ENCODE measurements at regions not wholly inside any gene's neighbourhood (a gene's known extent, or its start where the extent isn't known, plus 50 kb on each side); places are given as distances from the start of the nearest gene placed in this dataset.
"Not testable (repeated sequence)": the region's sequence is repeated elsewhere in the genome, so short reads cannot be mapped to it uniquely, and the experiment has no call there.

DNA sequence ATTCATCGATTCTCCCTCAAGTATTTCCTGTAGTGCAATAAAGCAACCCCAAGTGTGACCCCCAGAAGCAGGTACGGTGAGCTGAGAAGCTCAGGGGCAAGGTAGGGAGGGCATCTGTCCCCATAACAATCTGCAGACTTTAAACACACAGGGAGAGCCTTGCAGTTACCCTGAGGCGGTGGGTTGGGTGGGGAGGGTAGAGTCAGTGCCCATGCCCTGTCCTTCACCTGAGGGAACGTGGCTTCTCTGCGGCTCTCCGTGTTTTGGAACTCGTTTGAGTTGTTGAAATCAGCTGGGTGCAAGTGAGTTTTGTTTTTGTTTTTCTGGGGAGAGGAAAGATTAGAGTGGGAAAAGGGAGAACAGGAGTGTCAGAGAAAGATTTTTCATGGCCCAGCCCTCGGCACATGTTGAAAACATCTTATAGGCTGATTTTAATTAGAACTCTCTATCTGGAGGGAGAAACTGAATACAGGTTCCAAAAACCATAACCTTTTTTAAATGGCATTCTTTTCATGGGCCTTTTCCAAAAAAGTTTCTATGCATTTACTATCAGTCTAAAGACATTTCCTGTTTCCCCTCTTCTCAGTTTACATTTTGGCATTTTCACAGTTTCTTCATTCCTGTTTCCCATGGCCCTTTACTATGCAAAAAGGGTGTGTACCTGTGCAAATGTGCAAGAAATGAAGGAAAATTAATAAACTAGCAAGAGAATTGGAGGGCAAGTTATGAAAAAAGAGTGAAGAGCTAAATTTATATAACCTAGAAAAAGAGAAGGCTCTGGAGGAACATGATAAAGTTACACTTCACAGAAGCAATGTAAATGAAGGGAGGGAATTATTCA lies 266.5 kb upstream of the VLDLR start:
- DNase-seq (ENCODE audit: low spot score) = no peak

GRCh38 chr9:2355697-2355983 lies 265.9 kb upstream of the VLDLR start:
- DNase-seq (ENCODE audit: low spot score) = no peak

DNA sequence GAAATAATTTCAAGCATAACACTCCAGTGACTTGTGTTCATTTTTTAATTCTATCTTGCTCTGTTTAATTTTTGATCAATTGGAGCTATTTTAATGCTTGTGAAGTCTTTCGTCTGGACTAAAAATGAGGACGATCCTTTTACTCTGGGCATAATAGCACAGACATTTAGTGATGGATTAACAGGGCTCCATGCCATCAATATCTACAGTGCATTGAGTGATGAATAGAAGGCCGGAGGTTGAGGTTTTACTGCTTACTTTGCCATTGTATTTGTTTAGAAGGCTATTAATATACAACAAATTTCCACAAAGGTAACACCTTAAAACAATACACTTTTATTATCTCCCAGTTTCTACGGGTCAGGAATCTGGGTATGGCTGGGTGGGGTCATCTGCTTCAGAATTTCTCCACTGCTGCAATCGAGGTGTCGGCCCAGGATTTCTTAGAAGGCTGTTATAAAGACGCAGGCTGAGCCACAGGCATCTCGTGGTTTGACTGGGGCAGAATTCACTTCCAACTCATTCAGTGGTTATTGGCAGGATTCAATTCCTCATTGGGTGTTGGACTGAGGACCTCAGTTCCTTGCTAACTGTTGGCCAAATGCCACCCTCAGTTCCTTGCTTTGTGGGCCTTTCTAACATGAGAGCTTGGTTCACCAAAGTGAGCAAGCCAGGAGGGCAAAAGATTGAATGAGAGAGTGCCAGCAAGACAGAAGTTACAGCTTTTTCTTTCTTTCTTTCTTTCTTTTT lies 265.4 kb upstream of the VLDLR start:
- DNase-seq (ENCODE audit: low spot score) = no peak

DNA sequence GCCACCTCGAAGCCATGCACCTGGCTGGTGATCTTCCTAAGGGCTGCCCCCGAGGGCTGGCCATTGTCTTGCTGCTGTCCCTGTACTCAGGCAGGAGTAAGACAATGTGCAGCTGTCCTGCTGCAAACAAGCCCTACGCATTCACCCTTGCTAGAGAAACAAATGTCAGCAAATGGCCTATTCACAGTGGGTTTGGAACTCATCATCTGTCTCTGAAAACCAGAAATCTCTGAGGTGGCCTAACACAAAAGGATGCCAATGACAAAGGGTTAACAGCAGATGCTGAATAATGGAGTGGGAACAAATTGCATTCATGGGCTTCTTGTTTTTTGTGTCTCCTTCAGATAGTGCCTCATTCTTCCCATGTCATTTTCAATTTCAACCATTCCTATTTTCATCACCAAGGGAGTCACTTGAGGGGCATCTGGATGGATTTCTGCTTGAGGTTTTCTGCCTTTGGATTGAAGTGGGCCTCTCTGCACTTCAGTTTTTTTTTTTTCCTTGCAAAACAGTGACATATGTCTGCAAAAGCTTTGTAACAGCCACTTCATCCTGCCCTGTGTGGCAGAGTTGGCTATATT lies 261.6 kb upstream of the VLDLR start:
- no peak for DNase-seq (ENCODE audit: low spot score)

DNA sequence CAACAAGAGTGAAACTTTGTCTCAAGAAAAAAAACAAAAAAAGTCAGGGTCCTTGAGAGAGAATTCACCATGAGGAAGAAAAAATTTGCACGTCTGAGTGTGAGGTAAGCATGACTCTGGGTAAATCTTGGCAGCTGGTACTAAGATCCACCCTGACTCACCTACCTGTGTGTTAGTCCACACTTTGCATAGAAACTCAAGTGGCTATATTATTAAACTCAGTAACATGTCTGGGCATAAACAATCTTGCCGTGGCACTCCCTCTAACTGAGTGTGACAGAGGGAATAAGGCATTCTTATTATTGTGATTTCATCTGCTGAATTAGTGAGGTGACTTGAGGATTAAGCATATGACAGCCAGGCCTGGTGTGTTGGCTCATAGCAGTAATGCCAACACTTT lies 259.4 kb upstream of the VLDLR start:
- no peak for DNase-seq (ENCODE audit: low spot score)

DNA sequence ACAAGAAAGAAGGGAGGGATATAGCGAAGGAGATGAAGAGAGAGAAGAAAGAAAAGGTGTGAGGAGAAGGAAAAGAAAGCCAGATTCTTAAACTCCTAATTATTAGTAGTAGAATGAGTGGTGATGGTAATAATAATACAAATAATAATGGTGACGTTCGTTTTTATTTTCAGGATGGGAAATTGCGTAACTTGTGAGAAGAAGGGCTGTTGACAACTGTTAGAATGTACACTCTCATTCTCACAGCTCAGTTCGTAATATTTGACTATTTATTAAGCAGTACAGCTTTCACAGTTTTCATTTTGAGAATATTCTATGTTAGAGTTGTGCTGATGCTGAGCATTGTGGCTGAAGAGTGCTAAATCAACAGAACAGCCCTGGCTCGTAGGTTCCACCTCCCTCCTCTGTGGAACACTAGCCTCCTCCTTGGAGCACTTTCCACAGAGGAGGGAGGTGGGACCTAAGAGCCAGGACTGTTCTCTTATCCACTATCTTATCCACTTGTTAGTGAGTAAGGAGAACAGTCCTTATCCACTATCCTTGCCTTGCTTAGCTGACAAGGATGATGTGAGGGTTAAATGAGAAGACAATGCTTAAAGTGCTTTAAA lies 258.3 kb upstream of the VLDLR start:
- DNase-seq (ENCODE audit: low spot score) = no peak

DNA sequence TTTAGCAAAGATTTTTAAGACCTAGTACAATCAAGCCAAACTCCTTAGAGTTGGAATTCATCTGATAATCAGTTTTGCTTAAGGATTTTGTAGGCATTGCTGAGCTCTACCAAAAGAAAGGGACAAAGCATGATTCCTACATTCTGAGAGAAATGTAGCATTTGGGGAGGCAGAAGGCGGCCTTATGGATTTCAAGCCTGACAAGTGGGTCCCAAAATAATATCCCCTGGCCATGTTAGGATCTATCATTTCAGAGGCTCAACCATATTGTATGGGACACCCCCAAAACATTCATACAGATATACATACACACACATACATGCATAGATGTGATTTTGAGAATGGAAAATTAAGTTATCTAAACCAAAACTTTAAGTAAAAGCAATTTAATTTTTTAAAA lies 257.8 kb upstream of the VLDLR start:
- DNase-seq (ENCODE audit: low spot score) = no peak

DNA sequence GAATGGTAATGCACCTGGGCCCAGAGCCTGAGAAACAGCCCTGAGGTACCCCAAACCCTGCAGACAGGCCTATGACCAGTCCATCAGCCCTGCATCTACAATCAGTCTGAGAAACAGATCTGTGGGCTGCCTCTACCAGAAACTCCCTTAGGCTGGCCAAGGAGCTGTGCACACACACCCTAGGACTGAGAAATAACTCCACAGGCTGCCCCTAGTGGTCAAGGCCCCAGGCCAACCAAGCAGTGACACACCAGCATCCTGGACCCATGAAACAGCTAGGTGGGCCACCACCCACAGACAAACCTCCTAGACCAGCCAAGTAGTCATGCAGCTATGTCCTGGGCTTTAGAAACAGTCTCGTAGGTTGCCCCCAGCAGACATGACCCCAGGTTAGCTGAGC lies 253.6 kb upstream of the VLDLR start:
- no peak for DNase-seq (ENCODE audit: low spot score)

GRCh38 chr9:2373648-2374047 lies 247.9 kb upstream of the VLDLR start:
- no peak for DNase-seq (ENCODE audit: low spot score)

- no peak for DNase-seq (ENCODE audit: low spot score)
Observed at GRCh38 chr9:2375114-2375513, 246.5 kb upstream of the VLDLR start.

GRCh38 chr9:2377117-2377516 lies 244.5 kb upstream of the VLDLR start:
- no peak for DNase-seq (ENCODE audit: low spot score)

DNA sequence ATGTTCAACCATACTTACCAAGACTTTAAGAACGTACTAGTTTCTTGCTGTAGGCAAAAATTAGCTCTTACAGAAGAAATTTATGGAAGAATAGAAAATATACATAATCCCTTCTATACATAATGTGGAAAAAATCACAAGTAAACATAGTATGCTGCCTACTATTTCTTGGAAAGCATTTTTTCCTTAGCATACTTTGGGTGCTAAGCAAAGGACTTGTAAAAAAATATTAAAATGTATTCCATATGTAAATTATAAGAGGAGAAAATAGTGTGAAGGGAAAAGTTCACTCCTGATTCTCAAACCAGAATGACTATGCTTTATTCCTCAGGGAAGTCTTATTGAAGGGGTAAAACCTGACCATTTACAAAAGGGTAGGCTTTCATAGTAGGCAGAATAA lies 243.8 kb upstream of the VLDLR start:
- no peak for DNase-seq (ENCODE audit: low spot score)

GRCh38 chr9:2378266-2378665 lies 243.3 kb upstream of the VLDLR start:
- DNase-seq (ENCODE audit: low spot score) = no peak

DNA sequence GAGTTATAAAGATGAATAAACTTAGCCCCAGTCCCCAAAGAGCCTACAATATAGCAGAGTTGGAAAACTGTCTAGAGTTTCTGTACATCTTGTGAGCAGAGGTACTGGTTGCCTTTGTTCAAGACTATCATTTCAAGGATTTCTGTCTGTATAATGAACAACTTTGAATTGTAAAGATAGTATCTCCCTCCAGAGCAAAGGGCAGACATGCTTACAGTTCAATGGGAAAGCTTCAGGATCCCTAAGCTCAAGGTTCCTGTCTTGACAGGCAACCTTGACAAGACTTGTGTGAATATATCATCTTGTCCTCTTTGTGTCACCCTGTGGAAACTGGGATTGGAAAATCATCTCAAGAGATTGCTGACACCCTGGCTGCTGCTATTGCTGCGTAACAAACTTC lies 242.8 kb upstream of the VLDLR start:
- no peak for DNase-seq (ENCODE audit: low spot score)

GRCh38 chr9:2384741-2385140 lies 236.8 kb upstream of the VLDLR start:
- no peak for DNase-seq (ENCODE audit: low spot score)

DNA sequence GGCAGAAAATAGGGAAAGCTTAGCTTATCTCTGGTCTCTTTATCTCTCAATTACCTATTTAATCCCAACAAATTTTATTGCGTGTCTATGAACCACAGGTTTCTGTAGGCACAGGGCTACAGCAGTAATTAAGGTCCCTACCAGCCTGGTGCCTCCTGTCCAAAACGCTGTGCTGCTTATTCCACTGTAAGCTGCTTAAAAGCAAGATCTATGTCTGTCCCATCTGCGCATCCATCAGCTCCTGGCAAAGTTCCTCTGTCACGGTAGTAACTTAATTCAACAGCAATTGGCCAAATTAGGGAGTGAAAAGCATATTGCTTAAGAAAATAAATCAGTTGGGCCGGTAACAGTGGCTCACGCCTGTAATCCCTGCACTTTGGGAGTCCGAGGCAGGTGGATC lies 235.8 kb upstream of the VLDLR start:
- no peak for DNase-seq (ENCODE audit: low spot score)

- DNase-seq (ENCODE audit: low spot score) = no peak
Observed at GRCh38 chr9:2386566-2386965, 235.0 kb upstream of the VLDLR start.

GRCh38 chr9:2387166-2387565 lies 234.4 kb upstream of the VLDLR start:
- DNase-seq (ENCODE audit: low spot score) = no peak

- no peak for DNase-seq (ENCODE audit: low spot score)
Observed at GRCh38 chr9:2389404-2389803, 232.2 kb upstream of the VLDLR start.

- no peak for DNase-seq (ENCODE audit: low spot score)
Observed at GRCh38 chr9:2390028-2390427, 231.6 kb upstream of the VLDLR start.

DNA sequence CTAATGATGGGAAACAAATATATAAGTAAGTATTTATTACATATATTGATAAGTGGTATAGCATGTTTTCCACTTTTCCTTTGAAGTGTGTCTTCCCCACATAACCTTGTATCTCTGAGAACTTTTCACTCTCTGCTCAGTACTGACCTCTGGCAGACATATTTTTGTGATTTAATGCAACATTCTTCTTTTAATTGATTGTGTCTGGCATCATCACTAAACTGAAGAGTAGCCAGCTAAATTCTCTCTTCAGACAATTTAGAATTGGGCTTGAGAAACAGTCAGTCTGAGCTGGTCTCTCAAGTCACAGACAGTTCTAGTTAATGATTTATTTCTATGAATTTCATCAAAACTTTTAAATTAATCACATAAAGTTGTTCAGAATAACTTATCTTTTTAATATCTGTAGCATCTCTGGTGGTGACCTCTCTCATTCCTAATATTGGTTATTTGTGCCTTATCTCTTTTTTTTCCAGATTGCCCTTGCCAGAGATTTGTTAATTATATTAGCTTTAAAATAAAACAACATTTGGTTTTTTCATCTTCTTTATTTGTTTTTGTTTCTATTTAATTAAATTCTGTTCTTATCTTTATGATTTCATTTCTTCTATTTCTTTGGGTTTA lies 230.0 kb upstream of the VLDLR start:
- not testable (repeated sequence) for DNase-seq (ENCODE audit: low spot score)

DNA sequence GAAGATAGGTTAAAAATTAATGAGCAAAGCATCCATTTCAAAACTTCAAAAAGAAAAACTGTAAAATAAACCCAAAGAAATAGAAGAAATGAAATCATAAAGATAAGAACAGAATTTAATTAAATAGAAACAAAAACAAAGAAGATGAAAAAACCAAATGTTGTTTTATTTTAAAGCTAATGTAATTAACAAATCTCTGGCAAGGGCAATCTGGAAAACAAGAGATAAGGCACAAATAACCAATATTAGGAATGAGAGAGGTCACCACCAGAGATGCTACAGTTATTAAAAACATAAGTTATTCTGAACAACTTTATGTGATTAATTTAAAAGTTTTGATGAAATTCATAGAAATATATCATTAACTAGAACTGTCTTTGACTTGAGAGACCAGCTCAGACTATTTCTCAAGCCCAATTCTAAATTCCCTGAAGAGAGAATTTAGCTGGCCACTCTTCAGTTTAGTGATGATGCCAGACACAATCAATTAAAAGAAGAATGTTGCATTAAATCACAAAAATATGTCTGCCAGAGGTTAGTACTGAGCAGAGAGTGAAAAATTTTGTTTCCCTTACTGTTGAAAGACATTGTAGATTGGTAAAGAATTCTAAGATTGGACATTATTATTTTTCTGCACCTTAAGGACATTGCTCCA lies 227.4 kb upstream of the VLDLR start:
- not testable (repeated sequence) for DNase-seq (ENCODE audit: low spot score)

Data from COLO829 (cell line).